ENCODE measurements at regions not wholly inside any gene's neighbourhood (a gene's known extent, or its start where the extent isn't known, plus 50 kb on each side); places are given as distances from the start of the nearest gene placed in this dataset.

GRCh38 chr4:66023061-66023460, 352.8 kb upstream of the EPHA5 start:
- TF ChIP-seq POLR2AphosphoS5 (IDR thresholded peaks at IDR 0.05; ENCODE audit: low read depth, low read length) (no peak), CTCF (IDR thresholded peaks at IDR 0.05) (no peak), TCF7L2 (IDR thresholded peaks at IDR 0.05; ENCODE audit: low read depth, low read length) (no peak), REST (IDR thresholded peaks at IDR 0.05; ENCODE audit: insufficient read depth in 1 of 2, low read depth in 2 of 2, low read length in 1 of 2) (no peak), SIN3A (IDR thresholded peaks at IDR 0.05; ENCODE audit: borderline replicate concordance, insufficient read depth, low read depth, low read length) (no peak)
- in situ Hi-C loops (cut with HindIII; ENCODE audit: low pct_unique_long_range_greater_than_20kb, low sequenced_read_pairs), result no loop called here
- Histone ChIP-seq H3K9me3 (ENCODE audit: control insufficient read depth, insufficient read depth, low read depth, low read length) (no peaks in the 10 kb centered on the region), H3K27ac (ENCODE audit: low read length) (no peak overlapping the region), H3K36me3 (ENCODE audit: control insufficient read depth, insufficient read depth, low read length) (no peaks in the 10 kb centered on the region), H3K27me3 (ENCODE audit: control insufficient read depth, insufficient read depth, low read length) (no peaks in the 10 kb centered on the region), H3K4me1 (ENCODE audit: control insufficient read depth, insufficient read depth, low read length) (no peaks in the 10 kb centered on the region), H3K4me3 (ENCODE audit: low read depth in 2 of 2, low read length in 2 of 2) (no peak overlapping the region)
- no TSS peak for BruUV-seq (replicated peaks)
- ATAC-seq (no peak), DNase-seq (ENCODE audit: low read depth, low spot score) (no peak)
- CTCF ChIA-PET, result no interaction called here
- POLR2A ChIA-PET, result no interaction called here
- intact Hi-C loops (cut with micrococcal nuclease; ENCODE audit: unreplicated experiment), result no loop called here

GRCh38 chr4:66017671-66018070, 347.4 kb upstream of the EPHA5 start:
- Histone ChIP-seq H3K4me1 (ENCODE audit: control insufficient read depth, insufficient read depth, low read length) (no peaks in the 10 kb centered on the region), H3K9me3 (ENCODE audit: control insufficient read depth, insufficient read depth, low read depth, low read length) (no peaks in the 10 kb centered on the region), H3K4me3 (ENCODE audit: low read depth in 2 of 2, low read length in 2 of 2) (no peak overlapping the region), H3K36me3 (ENCODE audit: control insufficient read depth, insufficient read depth, low read length) (no peaks in the 10 kb centered on the region), H3K27me3 (ENCODE audit: control insufficient read depth, insufficient read depth, low read length) (no peaks in the 10 kb centered on the region), H3K27ac (ENCODE audit: low read length) (no peak overlapping the region)
- DNase-seq (ENCODE audit: low read depth, low spot score), result no peak
- ChIA-PET POLR2A (no interaction called here), CTCF (no interaction called here)
- intact Hi-C loops (cut with micrococcal nuclease; ENCODE audit: unreplicated experiment), result no loop called here
- no TSS peak for BruUV-seq (replicated peaks)
- in situ Hi-C loops (cut with HindIII; ENCODE audit: low pct_unique_long_range_greater_than_20kb, low sequenced_read_pairs), result no loop called here
- ATAC-seq, result no peak
- TF ChIP-seq SIN3A (IDR thresholded peaks at IDR 0.05; ENCODE audit: borderline replicate concordance, insufficient read depth, low read depth, low read length), result no peak
- TF ChIP-seq TCF7L2 (IDR thresholded peaks at IDR 0.05; ENCODE audit: low read depth, low read length), result no peak
- no peak for TF ChIP-seq POLR2AphosphoS5 (IDR thresholded peaks at IDR 0.05; ENCODE audit: low read depth, low read length)
- TF ChIP-seq REST (IDR thresholded peaks at IDR 0.05; ENCODE audit: insufficient read depth in 1 of 2, low read depth in 2 of 2, low read length in 1 of 2), result no peak
- no peak for TF ChIP-seq CTCF (IDR thresholded peaks at IDR 0.05)

Measured in Panc1 (cell line).